ENCODE measurements at regions not wholly inside any gene's neighbourhood (a gene's known extent, or its start where the extent isn't known, plus 50 kb on each side); places are given as distances from the start of the nearest gene placed in this dataset.
"Not testable (repeated sequence)": the region's sequence is repeated elsewhere in the genome, so short reads cannot be mapped to it uniquely, and the experiment has no call there.

- no peak overlapping the region for H2AFZ ChIP-seq (ENCODE audit: low read depth)
- 74% methylated on average over 4 of the region's 4 CpGs for WGBS (ENCODE audit: low lambda C conversion rate)
- H3K4me3 ChIP-seq (ENCODE audit: low read depth in 2 of 2, low read length in 1 of 2) = no peak overlapping the region
- H3K4me2 ChIP-seq = no peak overlapping the region
- H4K20me1 ChIP-seq (ENCODE audit: insufficient read depth) = no peaks in the 10 kb centered on the region
- CTCF ChIA-PET = no interaction called here
- no peaks in the 10 kb centered on the region for H3K9me2 ChIP-seq
- H3F3A ChIP-seq (replicated peaks; ENCODE audit: insufficient read depth) = no peaks in the 10 kb centered on the region
- H3K27me3 ChIP-seq (ENCODE audit: insufficient read depth) = no peaks in the 10 kb centered on the region
- POLR2A ChIA-PET = no interaction called here
- no peak for DNase-seq
- no peak overlapping the region for H3K9ac ChIP-seq
- H3K27ac ChIP-seq (ENCODE audit: low read depth in 2 of 2, low read length in 1 of 2) = no peak overlapping the region
- no peaks in the 10 kb centered on the region for H3K9me3 ChIP-seq
- no peaks in the 10 kb centered on the region; a peak in 1 of 4 replicates for H3K4me1 ChIP-seq (ENCODE audit: control insufficient read depth in 1 of 2, insufficient read depth in 2 of 2, low read depth in 1 of 2, low read length in 1 of 2)
- H3K36me3 ChIP-seq (replicated peaks in 1 of 2; ENCODE audit: control insufficient read depth in 1 of 2, insufficient read depth in 2 of 2, low read length in 1 of 2) = no peaks in the 10 kb centered on the region
- H3K79me2 ChIP-seq (ENCODE audit: insufficient read depth) = no peaks in the 10 kb centered on the region
- TF ChIP-seq FOXJ3 (CRISPR knock-in tag; IDR thresholded peaks at IDR 0.05) = no peak
- TF ChIP-seq RFX5 (IDR thresholded peaks at IDR 0.05; ENCODE audit: low read length) = no peak
- no peak for TF ChIP-seq CTCF (IDR thresholded peaks at IDR 0.05)
- TF ChIP-seq NFIC (IDR thresholded peaks at IDR 0.05; ENCODE audit: borderline replicate concordance) = no peak
- TF ChIP-seq EP300 (IDR thresholded peaks at IDR 0.05; ENCODE audit: borderline replicate concordance in 1 of 2, low read depth in 1 of 2, low read length in 1 of 2) = no peak
- TF ChIP-seq MEF2A (IDR thresholded peaks at IDR 0.05; ENCODE audit: borderline replicate concordance, low read depth) = no peak
- TF ChIP-seq GATA2 (CRISPR knock-in tag; IDR thresholded peaks at IDR 0.05) = no peak
- no peak for TF ChIP-seq TCF12 (IDR thresholded peaks at IDR 0.05)
Observed at GRCh38 chr10:17523246-17523753, 68.9 kb upstream of the ST8SIA6 start.

GRCh38 chr10:17522269-17522668 is 67.9 kb upstream of the ST8SIA6 start:
- H2AFZ ChIP-seq (ENCODE audit: low read depth); CTCF ChIA-PET; POLR2A ChIA-PET; H3K27ac ChIP-seq (ENCODE audit: low read depth in 2 of 2, low read length in 1 of 2); H3K79me2 ChIP-seq (ENCODE audit: insufficient read depth); H4K20me1 ChIP-seq (ENCODE audit: insufficient read depth); DNase-seq; H3F3A ChIP-seq (replicated peaks; ENCODE audit: insufficient read depth); H3K4me2 ChIP-seq; H3K9me3 ChIP-seq; H3K4me3 ChIP-seq (ENCODE audit: low read depth in 2 of 2, low read length in 1 of 2); H3K27me3 ChIP-seq (ENCODE audit: insufficient read depth); H3K36me3 ChIP-seq (replicated peaks in 1 of 2; ENCODE audit: control insufficient read depth in 1 of 2, insufficient read depth in 2 of 2, low read length in 1 of 2); H3K4me1 ChIP-seq (ENCODE audit: control insufficient read depth in 1 of 2, insufficient read depth in 2 of 2, low read depth in 1 of 2, low read length in 1 of 2); H3K9ac ChIP-seq; H3K9me2 ChIP-seq: not testable (repeated sequence)
- 94% methylated on average over 2 of the region's 2 CpGs for WGBS (ENCODE audit: low lambda C conversion rate)

- Histone ChIP-seq H3K4me2 (no peak overlapping the region), H3K9me2 (no peaks in the 10 kb centered on the region), H3K79me2 (ENCODE audit: insufficient read depth) (no peaks in the 10 kb centered on the region), H3K9ac (no peak overlapping the region), H3K4me1 (ENCODE audit: control insufficient read depth in 1 of 2, insufficient read depth in 2 of 2, low read depth in 1 of 2, low read length in 1 of 2) (no peaks in the 10 kb centered on the region), H4K20me1 (ENCODE audit: insufficient read depth) (no peaks in the 10 kb centered on the region), H3K36me3 (replicated peaks in 1 of 2; ENCODE audit: control insufficient read depth in 1 of 2, insufficient read depth in 2 of 2, low read length in 1 of 2) (no peaks in the 10 kb centered on the region), H3F3A (replicated peaks; ENCODE audit: insufficient read depth) (no peaks in the 10 kb centered on the region), H3K27me3 (ENCODE audit: insufficient read depth) (no peaks in the 10 kb centered on the region), H3K4me3 (ENCODE audit: low read depth in 2 of 2, low read length in 1 of 2) (no peak overlapping the region), H3K27ac (ENCODE audit: low read depth in 2 of 2, low read length in 1 of 2) (no peak overlapping the region), H3K9me3 (no peaks in the 10 kb centered on the region), H2AFZ (ENCODE audit: low read depth) (no peak overlapping the region)
- DNase-seq = no peak
- CTCF ChIA-PET = no interaction called here
- TF ChIP-seq ELF1 (IDR thresholded peaks at IDR 0.05) = no peak
- no peak for TF ChIP-seq RFX5 (IDR thresholded peaks at IDR 0.05; ENCODE audit: low read length)
- no peak for TF ChIP-seq TCF12 (IDR thresholded peaks at IDR 0.05)
- TF ChIP-seq TAF1 (IDR thresholded peaks at IDR 0.05; ENCODE audit: borderline replicate concordance, low read depth, low read length) = no peak
- TF ChIP-seq FOXM1 (IDR thresholded peaks at IDR 0.05; ENCODE audit: low read depth) = no peak
- TF ChIP-seq USF1 (IDR thresholded peaks at IDR 0.05; ENCODE audit: borderline replicate concordance, low read depth) = no peak
- no peak for TF ChIP-seq NRF1 (IDR thresholded peaks at IDR 0.05; ENCODE audit: low read depth, low read length)
- POLR2A ChIA-PET = no interaction called here
Observed at GRCh38 chr10:17519457-17519856, 65.1 kb upstream of the ST8SIA6 start.

Data from SK-N-SH (cell line).